ENCODE measurements at regions not wholly inside any gene's neighbourhood (a gene's known extent, or its start where the extent isn't known, plus 50 kb on each side); places are given as distances from the start of the nearest gene placed in this dataset.

GRCh38 chr9:74443036-74443750, 53.9 kb upstream of the RORB start:
- Mint-ChIP-seq H3K36me3 (ENCODE audit: insufficient read depth, unreplicated experiment) (no peaks in the 10 kb centered on the region), H3K27me3 (ENCODE audit: insufficient read depth, unreplicated experiment) (no peaks in the 10 kb centered on the region), H3K4me1 (ENCODE audit: low read depth, unreplicated experiment) (no peaks in the 10 kb centered on the region), H3K4me3 (ENCODE audit: unreplicated experiment) (no peak overlapping the region), H3K27ac (ENCODE audit: unreplicated experiment) (no peak overlapping the region), H3K9me3 (ENCODE audit: unreplicated experiment) (no peaks in the 10 kb centered on the region)
- H3K4me3 ChIP-seq (ENCODE audit: low read depth, low read length) = no peak overlapping the region
- no peak for TF ChIP-seq CTCF (IDR thresholded peaks at IDR 0.05; ENCODE audit: insufficient read depth in 1 of 2, low read depth in 1 of 2, low read length in 1 of 2, severe bottlenecking in 1 of 2, unreplicated experiment in 1 of 2)
- no peaks in the 10 kb centered on the region for H3K9me3 ChIP-seq
- BruUV-seq (replicated peaks) = no TSS peak
- CTCF ChIA-PET = no interaction called here
- no peaks in the 10 kb centered on the region for H3K27me3 ChIP-seq (replicated peaks; ENCODE audit: control insufficient read depth, insufficient read depth, low read length)
- no peaks in the 10 kb centered on the region for H3K4me1 ChIP-seq
- H3K36me3 ChIP-seq (ENCODE audit: control insufficient read depth, insufficient read depth, low read length) = no peaks in the 10 kb centered on the region
- no peak for DNase-seq
- POLR2A ChIA-PET = no interaction called here
- intact Hi-C loops (cut with micrococcal nuclease; ENCODE audit: unreplicated experiment) = no loop called here

- Histone ChIP-seq H3K9me3 (no peaks in the 10 kb centered on the region), H3K27me3 (replicated peaks; ENCODE audit: control insufficient read depth, insufficient read depth, low read length) (no peaks in the 10 kb centered on the region), H3K4me1 (no peaks in the 10 kb centered on the region), H3K4me3 (ENCODE audit: low read depth, low read length) (no peak overlapping the region), H3K36me3 (ENCODE audit: control insufficient read depth, insufficient read depth, low read length) (no peaks in the 10 kb centered on the region)
- Mint-ChIP-seq H3K9me3 (ENCODE audit: unreplicated experiment) (no peaks in the 10 kb centered on the region), H3K36me3 (ENCODE audit: insufficient read depth, unreplicated experiment) (no peaks in the 10 kb centered on the region), H3K27ac (ENCODE audit: unreplicated experiment) (no peak overlapping the region), H3K4me1 (ENCODE audit: low read depth, unreplicated experiment) (no peaks in the 10 kb centered on the region), H3K27me3 (ENCODE audit: insufficient read depth, unreplicated experiment) (no peaks in the 10 kb centered on the region), H3K4me3 (ENCODE audit: unreplicated experiment) (no peak overlapping the region)
- intact Hi-C loops (cut with micrococcal nuclease; ENCODE audit: unreplicated experiment) = no loop called here
- CTCF ChIA-PET = no interaction called here
- POLR2A ChIA-PET = no interaction called here
- no TSS peak for BruUV-seq (replicated peaks)
- no peak for TF ChIP-seq CTCF (IDR thresholded peaks at IDR 0.05; ENCODE audit: insufficient read depth in 1 of 2, low read depth in 1 of 2, low read length in 1 of 2, severe bottlenecking in 1 of 2, unreplicated experiment in 1 of 2)
- no peak for DNase-seq
These were observed 52.8 kb upstream of the RORB start for GRCh38 chr9:74444369-74444768.

All from Caco-2 (cell line).